Medulla oblongata (tissue), 1 donor: ENCODE measurements at regions not wholly inside any gene's neighbourhood (a gene's known extent, or its start where the extent isn't known, plus 50 kb on each side); places are given as distances from the start of the nearest gene placed in this dataset.
A peak's percentile ranks its signal among the peaks of the same experiment; 100 is the strongest.
"Not testable (repeated sequence)": the region's sequence is repeated elsewhere in the genome, so short reads cannot be mapped to it uniquely, and the experiment has no call there.

Source experiments
- DNase-seq: peaks from one replicate; pipeline ENCODE4 v3.0.0-alpha.2; 2015; ENCODE audit errors: extremely low spot score

GRCh38 chr5:52015760-52016159 is 632.5 kb downstream of the ISL1 start:
- DNase-seq = no peak

- no peak for DNase-seq
These were observed 634.3 kb downstream of the ISL1 start for GRCh38 chr5:52017567-52017966.

- no peak for DNase-seq
These were observed 641.1 kb downstream of the ISL1 start for GRCh38 chr5:52024359-52024758.

GRCh38 chr5:52029836-52030235 is 646.6 kb downstream of the ISL1 start:
- not testable (repeated sequence) for DNase-seq

GRCh38 chr5:52041842-52042241 is 658.6 kb downstream of the ISL1 start:
- DNase-seq = no peak

GRCh38 chr5:52043137-52043536 is 659.9 kb downstream of the ISL1 start:
- no peak for DNase-seq

- DNase-seq = no peak
These were observed 660.3 kb downstream of the ISL1 start for GRCh38 chr5:52043543-52043942.

GRCh38 chr5:52051759-52052158 is 668.5 kb downstream of the ISL1 start:
- no peak for DNase-seq

- no peak for DNase-seq
These were observed 679.9 kb downstream of the ISL1 start for GRCh38 chr5:52063186-52063585.

GRCh38 chr5:52065182-52065581 is 681.9 kb downstream of the ISL1 start:
- DNase-seq = no peak

GRCh38 chr5:52069997-52070396 is 686.7 kb downstream of the ISL1 start:
- no peak for DNase-seq

- no peak for DNase-seq
These were observed 690.9 kb downstream of the ISL1 start for GRCh38 chr5:52073993-52074689.

- DNase-seq = peak; percentile 8
These were observed 694.9 kb downstream of the ISL1 start for GRCh38 chr5:52077941-52078815.

- DNase-seq = not testable (repeated sequence)
These were observed 685.4 kb upstream of the ITGA1 start for GRCh38 chr5:52102311-52102710.

- no peak for DNase-seq
These were observed 680.4 kb upstream of the ITGA1 start for GRCh38 chr5:52107210-52107905.

- no peak for DNase-seq
These were observed 667.9 kb upstream of the ITGA1 start for GRCh38 chr5:52119768-52120167.

- no peak for DNase-seq
These were observed 655.7 kb upstream of the ITGA1 start for GRCh38 chr5:52132053-52132452.

- no peak for DNase-seq
These were observed 653.6 kb upstream of the ITGA1 start for GRCh38 chr5:52134013-52134650.

- DNase-seq = no peak
These were observed 647.7 kb upstream of the ITGA1 start for GRCh38 chr5:52139888-52140615.

- DNase-seq = no peak
These were observed 639.0 kb upstream of the ITGA1 start for GRCh38 chr5:52148679-52149078.

GRCh38 chr5:52150501-52150900 is 637.2 kb upstream of the ITGA1 start:
- DNase-seq = no peak
